ENCODE measurements at regions not wholly inside any gene's neighbourhood (a gene's known extent, or its start where the extent isn't known, plus 50 kb on each side); places are given as distances from the start of the nearest gene placed in this dataset.

DNA sequence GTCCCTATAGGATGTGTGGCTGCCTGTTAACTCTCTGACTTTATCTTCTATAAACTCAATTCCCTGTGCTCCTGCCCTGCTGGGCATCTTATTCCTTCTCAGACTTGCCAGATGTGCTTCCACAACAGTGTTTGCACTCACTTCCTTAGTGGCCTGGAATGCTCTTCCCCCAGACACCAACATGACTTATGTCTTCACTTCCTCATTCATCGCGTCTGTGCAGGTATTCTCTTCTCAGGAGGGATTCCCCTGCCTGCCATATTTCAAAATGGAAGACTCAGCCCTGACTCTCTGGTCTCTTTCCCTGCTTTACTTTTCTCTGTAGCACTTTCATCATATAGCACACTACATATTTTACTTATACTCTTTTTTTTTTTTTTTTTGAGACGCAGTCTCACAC lies 344.0 kb downstream of the CENPC start:
- Histone ChIP-seq H3K4me1 (ENCODE audit: insufficient read depth, low read length) (no peaks in the 10 kb centered on the region), H3K79me2 (ENCODE audit: insufficient read depth, low read length) (no peaks in the 10 kb centered on the region), H3K27me3 (ENCODE audit: control insufficient read depth in 1 of 2, insufficient read depth in 2 of 2, low read length in 2 of 2) (no peaks in the 10 kb centered on the region), H3K4me2 (ENCODE audit: low read depth, low read length) (no peak overlapping the region), H3K4me3 (replicated peaks in 1 of 3; ENCODE audit: insufficient read depth in 1 of 3, low read depth in 2 of 3, low read length in 3 of 3) (no peak overlapping the region), H3K9me3 (ENCODE audit: low read length) (no peaks in the 10 kb centered on the region), H2AFZ (ENCODE audit: low read length) (no peak overlapping the region), H3K36me3 (replicated peaks in 1 of 2; ENCODE audit: control insufficient read depth in 1 of 2, insufficient read depth in 2 of 2, low read length in 2 of 2) (no peaks in the 10 kb centered on the region), H4K20me1 (ENCODE audit: insufficient read depth, low read length) (no peaks in the 10 kb centered on the region), H3K27ac (ENCODE audit: extremely low read length, insufficient read depth, low read length) (no peak overlapping the region), H3K9ac (ENCODE audit: insufficient read depth, low read depth, low read length) (no peak overlapping the region)
- 82% methylated on average over 3 of the region's 3 CpGs for WGBS (ENCODE audit: low lambda C conversion rate)
- ATAC-seq, result no peak
- CTCF ChIA-PET (ENCODE audit: low intra/inter-chr PET ratio, low total read pairs), result no interaction called here
- intact Hi-C loops (cut with micrococcal nuclease; ENCODE audit: unreplicated experiment), result no loop called here
- in situ Hi-C loops (cut with HindIII; ENCODE audit: extremely low pct_ligation_motif_present, low pct_unique_long_range_greater_than_20kb), result no loop called here
- TF ChIP-seq AGO2 (optimal IDR thresholded peaks at IDR 0.05; ENCODE audit: low read depth, low read length) (no peak), ZBTB1 (CRISPR knock-in tag; IDR thresholded peaks at IDR 0.05; ENCODE audit: borderline replicate concordance) (no peak), ZBTB21 (CRISPR knock-in tag; IDR thresholded peaks at IDR 0.05) (no peak), PAF1 (CRISPR knock-in tag; IDR thresholded peaks at IDR 0.05) (no peak)
- POLR2A ChIA-PET, result no interaction called here
- FAIRE-seq, result no peak
- no TSS peak for BruUV-seq (replicated peaks)
- no peak for DNase-seq (ENCODE audit: low spot score)

DNA sequence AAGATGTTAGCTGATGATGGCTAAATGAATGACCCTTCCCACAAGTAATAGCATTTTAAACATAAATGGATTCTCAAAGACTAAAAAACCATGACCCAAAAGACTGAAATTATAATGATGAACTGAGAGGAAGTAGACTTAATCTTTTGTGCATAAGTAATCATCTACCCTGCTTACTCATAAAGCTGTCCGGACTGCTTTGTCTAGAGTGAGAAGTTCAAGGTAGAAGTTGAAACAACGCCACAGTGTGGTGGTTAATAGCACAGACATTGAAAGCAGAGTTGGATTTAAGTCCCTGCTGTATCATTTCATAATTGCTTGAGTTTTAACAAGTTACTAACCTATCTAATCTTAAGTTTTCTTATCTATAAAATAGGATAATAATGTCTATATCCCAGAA lies 346.6 kb downstream of the CENPC start:
- Histone ChIP-seq H3K9me3 (ENCODE audit: low read length) (no peaks in the 10 kb centered on the region), H3K9ac (ENCODE audit: insufficient read depth, low read depth, low read length) (no peak overlapping the region), H3K79me2 (ENCODE audit: insufficient read depth, low read length) (no peaks in the 10 kb centered on the region), H3K4me3 (replicated peaks in 1 of 3; ENCODE audit: insufficient read depth in 1 of 3, low read depth in 2 of 3, low read length in 3 of 3) (no peak overlapping the region), H3K4me1 (ENCODE audit: insufficient read depth, low read length) (no peaks in the 10 kb centered on the region), H2AFZ (ENCODE audit: low read length) (no peak overlapping the region), H3K36me3 (replicated peaks in 1 of 2; ENCODE audit: control insufficient read depth in 1 of 2, insufficient read depth in 2 of 2, low read length in 2 of 2) (no peaks in the 10 kb centered on the region), H3K27me3 (ENCODE audit: control insufficient read depth in 1 of 2, insufficient read depth in 2 of 2, low read length in 2 of 2) (no peaks in the 10 kb centered on the region), H3K4me2 (ENCODE audit: low read depth, low read length) (no peak overlapping the region), H3K27ac (ENCODE audit: extremely low read length, insufficient read depth, low read length) (no peak overlapping the region), H4K20me1 (ENCODE audit: insufficient read depth, low read length) (no peaks in the 10 kb centered on the region)
- POLR2A ChIA-PET, result no interaction called here
- 3% methylated on average over 2 of the region's 2 CpGs for WGBS (ENCODE audit: low lambda C conversion rate)
- CTCF ChIA-PET (ENCODE audit: low intra/inter-chr PET ratio, low total read pairs), result no interaction called here
- intact Hi-C loops (cut with micrococcal nuclease; ENCODE audit: unreplicated experiment) (no loop called here), in situ Hi-C loops (cut with HindIII; ENCODE audit: extremely low pct_ligation_motif_present, low pct_unique_long_range_greater_than_20kb) (no loop called here)
- ATAC-seq, result peak; percentile 70
- FAIRE-seq, result no peak
- no TSS peak for BruUV-seq (replicated peaks)
- no peak for DNase-seq (ENCODE audit: low spot score)
- TF ChIP-seq SRSF4 (IDR thresholded peaks at IDR 0.05; ENCODE audit: low read depth, low read length, poor library complexity, severe bottlenecking), result no peak
- TF ChIP-seq CTCF (CRISPR knock-in tag; IDR thresholded peaks at IDR 0.05), result peak; percentile 41
- no peak for TF ChIP-seq SPEN (CRISPR knock-in tag; IDR thresholded peaks at IDR 0.05; ENCODE audit: low read depth)
- peak; percentile 23 for TF ChIP-seq STAG1 (CRISPR knock-in tag; IDR thresholded peaks at IDR 0.05)
- TF ChIP-seq ZNF296 (CRISPR knock-in tag; conservative IDR thresholded peaks at IDR 0.05), result no peak
- TF ChIP-seq SMC3 (IDR thresholded peaks at IDR 0.05; ENCODE audit: low read length), result 0 out of 2 replicates have a peak, but pooled peaks have one; percentile 17

Measured in HepG2 (cell line).